Hepatocyte (in vitro differentiated cells): ENCODE measurements at regions not wholly inside any gene's neighbourhood (a gene's known extent, or its start where the extent isn't known, plus 50 kb on each side); places are given as distances from the start of the nearest gene placed in this dataset.

ENCODE experiments used
- DNase-seq: peaks from one replicate; pipeline ENCODE4 v3.0.0-alpha.2; 2016; ENCODE audit warnings: low spot score
- H2AFZ ChIP-seq: fragments of 200-600 bp; sonication (generic); 2 replicates; pipeline ENCODE4 v1.6.0; 2016; ENCODE audit warnings: antibody characterized with exemption, mild to moderate bottlenecking
- H3K27ac ChIP-seq: fragments of 200-600 bp; sonication (generic); 2 replicates; pipeline ENCODE4 v1.5.1; 2016; ENCODE audit warnings: mild to moderate bottlenecking
- H3K27me3 ChIP-seq: fragments of 200-600 bp; sonication (generic); 2 replicates; pipeline ENCODE4 v1.6.1; 2016
- H3K36me3 ChIP-seq: fragments of 200-600 bp; sonication (generic); replicated peaks from 2 replicates; pipeline ENCODE4 v1.5.1; 2016; ENCODE audit warnings: low read depth; ENCODE audit not compliant: insufficient read depth
- H3K4me1 ChIP-seq: fragments of 200-600 bp; sonication (generic); 2 replicates; pipeline ENCODE4 v1.5.1; 2016; ENCODE audit warnings: mild to moderate bottlenecking, moderate library complexity; ENCODE audit not compliant: insufficient read depth
- H3K4me2 ChIP-seq: fragments of 200-600 bp; sonication (generic); 2 replicates; pipeline ENCODE4 v1.6.0; 2016
- H3K4me3 ChIP-seq: fragments of 200-600 bp; sonication (generic); 2 replicates; pipeline ENCODE4 v1.5.1; 2016; ENCODE audit warnings: mild to moderate bottlenecking
- H3K79me2 ChIP-seq: fragments of 200-600 bp; sonication (generic); 2 replicates; pipeline ENCODE4 v1.6.0; 2017; ENCODE audit warnings: mild to moderate bottlenecking
- H3K9me2 ChIP-seq: fragments of 200-600 bp; sonication (generic); replicated peaks from 2 replicates; pipeline ENCODE4 v1.6.0; 2017; ENCODE audit warnings: mild to moderate bottlenecking; ENCODE audit not compliant: insufficient read depth
- H3K9me3 ChIP-seq: fragments of 200-600 bp; sonication (generic); 2 replicates; pipeline ENCODE4 v1.5.1; 2016; ENCODE audit warnings: low read depth, mild to moderate bottlenecking
- H4K20me1 ChIP-seq: fragments of 200-600 bp; sonication (generic); 2 replicates; pipeline ENCODE4 v1.6.0; 2016; ENCODE audit warnings: mild to moderate bottlenecking; ENCODE audit not compliant: insufficient read depth, poor library complexity, severe bottlenecking
- EZH2 ChIP-seq: fragments of 200-600 bp; sonication (generic); IDR thresholded peaks from 2 replicates; pipeline ENCODE4 v1.6.1; 2016; ENCODE audit warnings: antibody characterized with exemption, mild to moderate bottlenecking, borderline replicate concordance
- EZH2phosphoT487 ChIP-seq: fragments of 200-600 bp; sonication (generic); IDR thresholded peaks from one replicate; pipeline ENCODE4 v1.6.1; 2018; ENCODE audit warnings: antibody characterized with exemption, mild to moderate bottlenecking, low read depth, moderate library complexity; ENCODE audit not compliant: unreplicated experiment, severe bottlenecking
- WGBS: methylation state at CpG from one replicate; pipeline ENCODE4 v1.1.6; 2016; ENCODE audit warnings: low lambda C conversion rate; ENCODE audit errors: missing lambda C conversion rate; 5-methylcytosine and 5-hydroxymethylcytosine counted together
- TF ChIP-seq, protein P1 (sequence below): fragments of 200-600 bp; sonication (generic); IDR thresholded peaks from 2 replicates; pipeline ENCODE4 v1.5.1; 2016; ENCODE audit warnings: antibody characterized with exemption, mild to moderate bottlenecking; ENCODE audit not compliant: poor library complexity

DNA sequence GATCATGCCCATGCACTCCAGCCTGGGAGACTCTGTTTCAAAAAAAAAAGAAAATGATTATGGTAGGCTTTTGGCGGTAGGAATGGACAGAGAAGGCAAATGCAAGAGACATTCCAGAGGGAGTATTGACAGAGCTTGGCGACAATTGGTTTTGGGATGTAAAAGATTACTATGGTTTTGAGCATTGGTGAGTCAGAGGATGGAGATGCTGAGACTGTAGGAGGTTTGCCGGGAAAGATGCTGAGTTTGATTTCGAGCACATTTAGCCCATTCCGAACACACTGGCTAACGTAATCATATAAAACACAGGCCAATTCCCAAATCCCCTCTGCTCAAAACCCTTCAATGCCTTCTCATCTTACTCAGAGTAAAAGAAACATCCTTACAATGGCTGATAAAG lies 161.6 kb upstream of the MKLN1 start:
- no peaks in the 10 kb centered on the region for H3K9me3 ChIP-seq
- H3K27ac ChIP-seq, result no peak overlapping the region

DNA sequence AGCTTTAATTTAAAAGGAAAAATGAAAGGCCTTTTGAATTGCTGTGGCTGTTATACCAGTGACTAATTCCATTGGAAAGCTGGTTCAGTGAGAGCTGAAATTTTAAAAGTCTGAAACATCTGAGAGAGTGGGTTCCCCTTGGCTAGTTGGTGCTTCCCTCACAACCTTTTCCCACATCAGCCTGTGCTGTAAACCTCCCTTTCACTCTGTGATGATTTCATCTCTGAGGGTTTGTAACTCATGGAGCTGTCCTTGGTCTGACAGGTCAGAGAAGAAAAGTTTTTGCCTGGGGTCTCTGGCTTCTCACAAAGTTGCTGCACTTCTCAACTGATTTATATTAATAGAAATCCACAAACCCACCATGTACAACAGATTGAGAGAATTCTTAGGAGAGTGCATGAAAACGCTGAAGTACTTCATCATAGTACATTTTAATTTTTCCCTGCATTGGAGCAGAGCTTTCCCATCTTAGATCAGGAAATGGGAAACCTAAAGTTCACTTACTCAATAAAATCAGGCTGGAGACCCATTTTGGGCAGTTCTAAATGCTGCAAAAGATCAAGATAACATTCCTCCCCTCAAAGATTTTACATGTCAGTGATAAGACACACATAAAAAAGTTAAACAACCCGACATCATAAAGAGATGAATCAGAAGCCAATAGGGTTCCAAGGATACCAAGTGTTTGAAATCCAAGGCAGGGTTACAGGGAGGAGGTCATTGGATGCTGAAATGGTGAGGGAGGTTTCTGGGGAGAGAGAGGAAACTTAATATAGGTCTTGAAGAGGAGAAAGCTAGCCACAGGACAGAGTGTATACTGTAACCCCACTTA lies 157.0 kb upstream of the MKLN1 start:
- H3K27me3 ChIP-seq, result no peaks in the 10 kb centered on the region
- H4K20me1 ChIP-seq, result no peaks in the 10 kb centered on the region
- TF ChIP-seq, protein P1, sequence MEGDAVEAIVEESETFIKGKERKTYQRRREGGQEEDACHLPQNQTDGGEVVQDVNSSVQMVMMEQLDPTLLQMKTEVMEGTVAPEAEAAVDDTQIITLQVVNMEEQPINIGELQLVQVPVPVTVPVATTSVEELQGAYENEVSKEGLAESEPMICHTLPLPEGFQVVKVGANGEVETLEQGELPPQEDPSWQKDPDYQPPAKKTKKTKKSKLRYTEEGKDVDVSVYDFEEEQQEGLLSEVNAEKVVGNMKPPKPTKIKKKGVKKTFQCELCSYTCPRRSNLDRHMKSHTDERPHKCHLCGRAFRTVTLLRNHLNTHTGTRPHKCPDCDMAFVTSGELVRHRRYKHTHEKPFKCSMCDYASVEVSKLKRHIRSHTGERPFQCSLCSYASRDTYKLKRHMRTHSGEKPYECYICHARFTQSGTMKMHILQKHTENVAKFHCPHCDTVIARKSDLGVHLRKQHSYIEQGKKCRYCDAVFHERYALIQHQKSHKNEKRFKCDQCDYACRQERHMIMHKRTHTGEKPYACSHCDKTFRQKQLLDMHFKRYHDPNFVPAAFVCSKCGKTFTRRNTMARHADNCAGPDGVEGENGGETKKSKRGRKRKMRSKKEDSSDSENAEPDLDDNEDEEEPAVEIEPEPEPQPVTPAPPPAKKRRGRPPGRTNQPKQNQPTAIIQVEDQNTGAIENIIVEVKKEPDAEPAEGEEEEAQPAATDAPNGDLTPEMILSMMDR, result no peak
- TF ChIP-seq EZH2phosphoT487 (no peak), EZH2 (no peak)
- WGBS, result 58% methylated on average over 2 of the region's 2 CpGs
- H3K36me3 ChIP-seq, result no peaks in the 10 kb centered on the region
- H3K4me2 ChIP-seq, result no peak overlapping the region
- no peaks in the 10 kb centered on the region for H3K79me2 ChIP-seq
- no peak overlapping the region for H3K4me3 ChIP-seq
- H3K9me3 ChIP-seq, result no peaks in the 10 kb centered on the region
- no peak overlapping the region for H2AFZ ChIP-seq
- no peaks in the 10 kb centered on the region for H3K9me2 ChIP-seq
- H3K4me1 ChIP-seq, result no peaks in the 10 kb centered on the region
- peak; percentile 9 for DNase-seq
- H3K27ac ChIP-seq, result no peak overlapping the region

More for the DNA sequence above, 161.6 kb upstream of the MKLN1 start:
- Histone ChIP-seq H2AFZ (no peak overlapping the region), H3K4me2 (no peak overlapping the region), H3K36me3 (no peaks in the 10 kb centered on the region), H3K4me3 (no peak overlapping the region), H3K4me1 (no peaks in the 10 kb centered on the region), H4K20me1 (no peaks in the 10 kb centered on the region), H3K9me2 (no peaks in the 10 kb centered on the region), H3K27me3 (no peaks in the 10 kb centered on the region), H3K79me2 (no peaks in the 10 kb centered on the region)
- no peak for DNase-seq
- WGBS, result 95% methylated on average over 6 of the region's 6 CpGs
- TF ChIP-seq EZH2, result no peak
- TF ChIP-seq, protein P1, result no peak
- TF ChIP-seq EZH2phosphoT487, result no peak

DNA sequence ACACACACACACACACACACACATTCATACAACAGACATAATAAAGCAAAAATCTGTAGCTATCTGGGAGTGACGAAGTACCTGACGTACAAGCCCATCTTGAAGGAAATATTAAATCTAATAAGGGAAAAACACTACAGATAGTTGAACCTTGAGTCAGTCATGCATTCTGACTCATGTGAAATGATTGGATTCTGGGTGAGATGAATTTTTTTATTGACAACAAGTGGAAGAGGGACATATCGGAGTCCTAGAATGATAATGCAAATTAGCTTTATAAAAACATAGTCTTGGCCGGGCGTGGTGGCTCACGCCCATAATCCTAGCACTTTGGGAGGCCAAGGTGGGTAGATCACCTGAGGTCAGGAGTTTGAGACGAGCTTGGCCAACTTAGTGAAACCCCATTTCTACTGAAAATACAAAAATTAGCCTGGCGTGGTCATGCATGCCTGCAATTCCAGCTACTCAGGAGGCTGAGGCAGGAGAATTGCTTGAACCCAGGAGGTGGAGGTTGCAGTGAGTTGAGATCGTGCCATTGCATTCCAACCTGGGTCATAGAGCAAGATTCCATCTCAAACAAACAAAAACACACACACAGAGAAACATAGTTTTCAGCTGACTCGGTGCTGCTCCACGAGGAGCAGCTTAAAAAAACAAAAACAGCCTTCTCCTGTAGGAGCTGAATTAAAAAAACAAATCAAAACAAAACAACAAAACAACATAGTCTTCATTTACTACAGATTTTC lies 154.4 kb upstream of the MKLN1 start:
- Histone ChIP-seq H3K4me3 (no peak overlapping the region), H4K20me1 (no peaks in the 10 kb centered on the region), H3K27me3 (no peaks in the 10 kb centered on the region), H3K9me3 (no peaks in the 10 kb centered on the region), H3K36me3 (no peaks in the 10 kb centered on the region), H3K9me2 (no peaks in the 10 kb centered on the region), H3K4me2 (no peak overlapping the region), H3K79me2 (no peaks in the 10 kb centered on the region), H2AFZ (no peak overlapping the region), H3K4me1 (no peaks in the 10 kb centered on the region), H3K27ac (no peak overlapping the region)
- TF ChIP-seq EZH2 (no peak), EZH2phosphoT487 (no peak)
- TF ChIP-seq, protein P1, result no peak
- DNase-seq, result no peak
- 82% methylated on average over 11 of the region's 11 CpGs for WGBS
